ENCODE measurements at regions not wholly inside any gene's neighbourhood (a gene's known extent, or its start where the extent isn't known, plus 50 kb on each side); places are given as distances from the start of the nearest gene placed in this dataset.

DNA sequence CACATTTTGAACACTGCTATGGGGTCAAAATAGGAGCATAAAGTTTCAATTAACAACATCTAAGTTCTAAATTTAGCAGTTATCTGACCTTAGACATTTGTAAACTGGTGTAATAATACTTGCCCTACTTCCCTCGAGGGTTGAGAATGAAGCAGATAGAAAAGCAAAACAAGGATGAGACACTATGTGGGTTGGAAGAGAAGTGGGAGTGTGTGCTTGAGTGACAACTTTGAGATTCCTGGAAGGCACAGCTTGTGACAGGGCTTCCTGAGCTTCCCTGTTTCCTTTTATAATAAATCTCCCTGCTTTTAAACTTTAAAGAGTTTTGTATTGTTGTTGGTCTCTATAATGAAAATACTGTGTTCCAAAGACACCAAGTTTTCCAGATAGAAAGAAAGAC is 128.6 kb upstream of the CHST9 start:
- TF ChIP-seq, protein P1, sequence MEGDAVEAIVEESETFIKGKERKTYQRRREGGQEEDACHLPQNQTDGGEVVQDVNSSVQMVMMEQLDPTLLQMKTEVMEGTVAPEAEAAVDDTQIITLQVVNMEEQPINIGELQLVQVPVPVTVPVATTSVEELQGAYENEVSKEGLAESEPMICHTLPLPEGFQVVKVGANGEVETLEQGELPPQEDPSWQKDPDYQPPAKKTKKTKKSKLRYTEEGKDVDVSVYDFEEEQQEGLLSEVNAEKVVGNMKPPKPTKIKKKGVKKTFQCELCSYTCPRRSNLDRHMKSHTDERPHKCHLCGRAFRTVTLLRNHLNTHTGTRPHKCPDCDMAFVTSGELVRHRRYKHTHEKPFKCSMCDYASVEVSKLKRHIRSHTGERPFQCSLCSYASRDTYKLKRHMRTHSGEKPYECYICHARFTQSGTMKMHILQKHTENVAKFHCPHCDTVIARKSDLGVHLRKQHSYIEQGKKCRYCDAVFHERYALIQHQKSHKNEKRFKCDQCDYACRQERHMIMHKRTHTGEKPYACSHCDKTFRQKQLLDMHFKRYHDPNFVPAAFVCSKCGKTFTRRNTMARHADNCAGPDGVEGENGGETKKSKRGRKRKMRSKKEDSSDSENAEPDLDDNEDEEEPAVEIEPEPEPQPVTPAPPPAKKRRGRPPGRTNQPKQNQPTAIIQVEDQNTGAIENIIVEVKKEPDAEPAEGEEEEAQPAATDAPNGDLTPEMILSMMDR (IDR thresholded peaks at IDR 0.05 in 8 of 11, conservative IDR thresholded peaks at IDR 0.05 in 3 of 11), result no peak
- TF ChIP-seq POLR2A (IDR thresholded peaks at IDR 0.05), result no peak
- no peak for TF ChIP-seq POLR2AphosphoS5 (IDR thresholded peaks at IDR 0.05)

All from spleen (tissue), 7 donors.